HCT116 (cell line): ENCODE measurements at regions not wholly inside any gene's neighbourhood (a gene's known extent, or its start where the extent isn't known, plus 50 kb on each side); places are given as distances from the start of the nearest gene placed in this dataset.

ENCODE experiments used
- ATAC-seq: fragments of 200-7000 bp; cut with Tn5 transposase; 2 replicates; pipeline ENCODE4 v1.9.1; 2020; ENCODE audit warnings: mild to moderate bottlenecking, moderate library complexity
- BruUV-seq: library from RNA; stranded (reverse); fragments of 400-500 nt; replicated peaks from 2 replicates; lab custom pipeline; 2021; lab: Mats Ljungman, UMichigan
- CTCF ChIA-PET: fragments of 300-600 bp; sonication (Branson Sonifier 250); formaldehyde crosslinking; loops from one replicate; lab custom pipeline; 2021; ENCODE audit warnings: antibody characterized with exemption; lab: Charles Lee
- POLR2A ChIA-PET: fragments of 300-600, 350-600 bp; sonication (Branson Sonifier 250); formaldehyde crosslinking; loops from one replicate; lab custom pipeline; 2021; ENCODE audit warnings: antibody characterized with exemption; lab: Charles Lee
- RAD21 ChIA-PET, 2 experiments: fragments of 300-600 bp; sonication (Branson Sonifier 250); formaldehyde crosslinking; loops; one replicate each; lab custom pipeline; 2023; ENCODE audit warnings: low total read pairs in 2 of 2; ENCODE audit not compliant: uncharacterized antibody in 2 of 2, unreplicated experiment in 2 of 2, low non-redundant PET in 1 of 2; lab: Charles Lee
- DNase-seq: peaks from one replicate; pipeline ENCODE4 v3.0.0-alpha.2; 2010; ENCODE audit warnings: low read depth, low spot score
- H2AFZ ChIP-seq: fragments of 200-600 bp; shearing (Covaris generic), sonication (generic); 2 replicates; pipeline ENCODE4 v1.6.1; 2017; ENCODE audit warnings: low read depth, mixed run types, mixed read lengths, antibody characterized with exemption, low read length; ENCODE audit not compliant: poor library complexity, severe bottlenecking
- H3K27ac ChIP-seq: 2 replicates; pipeline ENCODE4 v1.5.1; 2012; ENCODE audit warnings: low read depth, low read length
- H3K27me3 ChIP-seq: fragments of 200-600 bp; sonication (generic); 2 replicates; pipeline ENCODE4 v1.6.1; 2016; ENCODE audit warnings: mixed run types, low read length, mixed read lengths; ENCODE audit not compliant: insufficient read depth
- H3K36me3 ChIP-seq, 2 experiments: fragments of 200-500 bp in 1 of 2; fragments of 200-600 bp in 1 of 2; sonication (Bioruptor generic) in 1 of 2; sonication (generic) in 1 of 2; 2 replicates each; pipeline versions ENCODE4 v1.5.1 to v1.6.1; 2014 to 2016; ENCODE audit warnings: low read length in 2 of 2, inconsistent platforms in 1 of 2, mixed read lengths in 1 of 2, mixed run types in 1 of 2; ENCODE audit not compliant: insufficient read depth in 2 of 2, control insufficient read depth in 1 of 2
- H3K4me1 ChIP-seq, 2 experiments: fragments of 200-600 bp in 1 of 2; sonication (generic) in 1 of 2; 2 replicates each; pipeline versions ENCODE4 v1.5.1 to v1.6.1; 2012 to 2017; ENCODE audit warnings: low read length in 2 of 2, inconsistent platforms in 1 of 2, mild to moderate bottlenecking in 1 of 2, mixed read lengths in 1 of 2, mixed run types in 1 of 2, moderate library complexity in 1 of 2; ENCODE audit not compliant: insufficient read depth in 2 of 2, control insufficient read depth in 1 of 2
- H3K4me2 ChIP-seq: fragments of 200-600 bp; sonication (generic); 2 replicates; pipeline ENCODE4 v1.6.1; 2017; ENCODE audit warnings: mixed run types, low read length, mixed read lengths
- H3K4me3 ChIP-seq, 2 experiments: fragments of 200-600 bp in 1 of 2; sonication (generic) in 1 of 2; replicated peaks in 1 of 2; 2 replicates each; pipeline ENCODE4 v1.5.1; 2011 to 2016; ENCODE audit warnings: low read length in 2 of 2, control low read depth in 1 of 2, low read depth in 1 of 2, mild to moderate bottlenecking in 1 of 2, mixed read lengths in 1 of 2, mixed run types in 1 of 2
- H3K79me2 ChIP-seq: fragments of 200-600 bp; sonication (generic); 2 replicates; pipeline ENCODE4 v1.6.1; 2017; ENCODE audit warnings: mild to moderate bottlenecking, mixed run types, low read length, moderate library complexity, mixed read lengths; ENCODE audit not compliant: insufficient read depth
- H3K9ac ChIP-seq: fragments of 200-600 bp; sonication (generic); 2 replicates; pipeline ENCODE4 v1.6.1; 2016; ENCODE audit warnings: low read length, mixed read lengths
- H3K9me2 ChIP-seq: fragments of 200-600 bp; sonication (generic), shearing (Covaris generic); 2 replicates; pipeline ENCODE4 v1.6.1; 2017; ENCODE audit warnings: mixed run types, mild to moderate bottlenecking, moderate library complexity; ENCODE audit not compliant: insufficient read depth
- H3K9me3 ChIP-seq, 2 experiments: fragments of 200-500 bp in 1 of 2; fragments of 200-600 bp in 1 of 2; sonication (Bioruptor generic) in 1 of 2; sonication (generic) in 1 of 2; 2 replicates each; pipeline ENCODE4 v1.6.1; 2014 to 2017; ENCODE audit warnings: low read length in 2 of 2, mixed read lengths in 2 of 2, inconsistent platforms in 1 of 2, low read depth in 1 of 2, mild to moderate bottlenecking in 1 of 2, mixed run types in 1 of 2, moderate library complexity in 1 of 2; ENCODE audit not compliant: control insufficient read depth in 1 of 2, insufficient read depth in 1 of 2
- H4K20me1 ChIP-seq: fragments of 200-600 bp; sonication (generic), shearing (Covaris generic); 2 replicates; pipeline ENCODE4 v1.6.1; 2017; ENCODE audit warnings: mixed run types, mild to moderate bottlenecking, moderate library complexity; ENCODE audit not compliant: insufficient read depth
- CBX3 ChIP-seq: IDR thresholded peaks from 2 replicates; pipeline ENCODE4 v1.6.1; 2012; ENCODE audit warnings: low read depth
- CEBPB ChIP-seq: IDR thresholded peaks from 2 replicates; pipeline ENCODE4 v1.6.1; 2012; ENCODE audit warnings: low read depth
- ELF1 ChIP-seq: IDR thresholded peaks from 2 replicates; pipeline ENCODE4 v1.6.1; 2012; ENCODE audit warnings: low read depth, borderline replicate concordance
- EZH2 ChIP-seq: fragments of 200-600 bp; sonication (generic); IDR thresholded peaks from 2 replicates; pipeline ENCODE4 v1.6.1; 2017; ENCODE audit warnings: antibody characterized with exemption, mixed run types
- JUND ChIP-seq: IDR thresholded peaks from 2 replicates; pipeline ENCODE4 v1.6.1; 2012
- POLR2A ChIP-seq: IDR thresholded peaks from 2 replicates; pipeline ENCODE4 v1.7.0; 2011; ENCODE audit warnings: borderline replicate concordance; ENCODE audit not compliant: insufficient read depth, insufficient read length; ENCODE audit errors: extremely low read depth
- POLR2AphosphoS5 ChIP-seq: IDR thresholded peaks from 2 replicates; pipeline ENCODE4 v1.6.1; 2011; ENCODE audit warnings: mild to moderate bottlenecking, low read depth, low read length, moderate library complexity
- RAD21 ChIP-seq: IDR thresholded peaks from 2 replicates; pipeline ENCODE4 v1.6.1; 2012; ENCODE audit warnings: low read depth, mild to moderate bottlenecking
- SP1 ChIP-seq: IDR thresholded peaks from 2 replicates; pipeline ENCODE4 v1.6.1; 2012; ENCODE audit warnings: low read depth
- YY1 ChIP-seq: IDR thresholded peaks from 2 replicates; pipeline ENCODE4 v1.6.1; 2011; ENCODE audit warnings: low read length, low read depth, moderate library complexity, mild to moderate bottlenecking; ENCODE audit not compliant: insufficient replicate concordance; ENCODE audit errors: extremely low read depth
- ZFX ChIP-seq: fragments of 450-650 bp; IDR thresholded peaks from 2 replicates; pipeline ENCODE4 v1.6.1; 2017
- intact Hi-C: fragments of 100-400 bp; cut with micrococcal nuclease; formaldehyde crosslinking; loops from 2 replicates; pipeline ENCODE4 v1.10.0; 2022
- TF ChIP-seq, protein P1 (sequence below): IDR thresholded peaks from 2 replicates; pipeline ENCODE4 v1.6.1; 2012; ENCODE audit warnings: low read depth
- TF ChIP-seq, protein P2 (sequence below): IDR thresholded peaks from 2 replicates; pipeline ENCODE4 v1.6.1; 2012
- TF ChIP-seq, protein P3 (sequence below), 3 experiments: fragments of 200-600 bp in 1 of 3; sonication (generic) in 1 of 3; IDR thresholded peaks in 2 of 3; conservative IDR thresholded peaks in 1 of 3; 2 replicates each; pipeline ENCODE4 v1.5.1; 2012 to 2017; ENCODE audit warnings: low read depth in 2 of 3, low read length in 2 of 3, antibody characterized with exemption in 1 of 3, borderline replicate concordance in 1 of 3, control low read depth in 1 of 3, mild to moderate bottlenecking in 1 of 3, mixed read lengths in 1 of 3, mixed run types in 1 of 3, moderate library complexity in 1 of 3; ENCODE audit not compliant: insufficient read depth in 1 of 3
- TF ChIP-seq, protein P4 (sequence below): IDR thresholded peaks from 2 replicates; pipeline ENCODE4 v1.6.1; 2012

DNA sequence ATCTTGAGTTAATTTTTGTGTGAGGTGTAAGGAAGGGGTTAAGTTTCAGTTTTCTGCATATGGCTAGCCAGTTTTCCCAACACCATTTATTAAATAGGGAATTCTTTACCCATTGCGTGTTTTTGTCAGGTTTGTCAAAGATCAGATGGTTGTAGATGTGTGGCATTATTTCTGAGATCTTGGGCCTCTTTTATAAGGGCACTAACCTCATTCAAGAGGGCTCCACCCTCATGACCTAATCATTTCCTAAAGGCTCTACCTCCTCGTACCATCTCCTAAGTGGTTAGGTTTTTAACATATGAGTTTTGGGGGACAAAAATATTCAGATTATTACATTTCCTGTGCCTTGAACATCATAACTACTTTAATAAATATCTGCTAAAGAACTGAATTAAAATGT lies 510.9 kb downstream of the UTRN start:
- intact Hi-C loops, result no loop called here
- ATAC-seq (no peak), DNase-seq (no peak)
- Histone ChIP-seq H3K4me3 (no peak overlapping the region), H3K27ac (no peak overlapping the region; the same call in 1 of the 2 replicates), H3K9me2 (no peaks in the 10 kb centered on the region), H3K36me3 (peaks cover 0 to 28% of the 10 kb centered on the region in 2 experiments; a peak in 2 of 4 replicates), H2AFZ (no peak overlapping the region), H3K9ac (no peak overlapping the region), H3K79me2 (no peaks in the 10 kb centered on the region; the same call in 1 of the 2 replicates), H3K4me2 (no peak overlapping the region), H4K20me1 (no peaks in the 10 kb centered on the region), H3K27me3 (no peaks in the 10 kb centered on the region), H3K9me3 (no peaks in the 10 kb centered on the region), H3K4me1 (peaks cover 26 to 43% of the 10 kb centered on the region in 2 experiments)
- no TSS peak for BruUV-seq
- POLR2A ChIA-PET, result no interaction called here
- RAD21 ChIA-PET, result no interaction called here
- CTCF ChIA-PET, result no interaction called here
- no peak for TF ChIP-seq JUND
- no peak for TF ChIP-seq ELF1
- TF ChIP-seq, protein P1, sequence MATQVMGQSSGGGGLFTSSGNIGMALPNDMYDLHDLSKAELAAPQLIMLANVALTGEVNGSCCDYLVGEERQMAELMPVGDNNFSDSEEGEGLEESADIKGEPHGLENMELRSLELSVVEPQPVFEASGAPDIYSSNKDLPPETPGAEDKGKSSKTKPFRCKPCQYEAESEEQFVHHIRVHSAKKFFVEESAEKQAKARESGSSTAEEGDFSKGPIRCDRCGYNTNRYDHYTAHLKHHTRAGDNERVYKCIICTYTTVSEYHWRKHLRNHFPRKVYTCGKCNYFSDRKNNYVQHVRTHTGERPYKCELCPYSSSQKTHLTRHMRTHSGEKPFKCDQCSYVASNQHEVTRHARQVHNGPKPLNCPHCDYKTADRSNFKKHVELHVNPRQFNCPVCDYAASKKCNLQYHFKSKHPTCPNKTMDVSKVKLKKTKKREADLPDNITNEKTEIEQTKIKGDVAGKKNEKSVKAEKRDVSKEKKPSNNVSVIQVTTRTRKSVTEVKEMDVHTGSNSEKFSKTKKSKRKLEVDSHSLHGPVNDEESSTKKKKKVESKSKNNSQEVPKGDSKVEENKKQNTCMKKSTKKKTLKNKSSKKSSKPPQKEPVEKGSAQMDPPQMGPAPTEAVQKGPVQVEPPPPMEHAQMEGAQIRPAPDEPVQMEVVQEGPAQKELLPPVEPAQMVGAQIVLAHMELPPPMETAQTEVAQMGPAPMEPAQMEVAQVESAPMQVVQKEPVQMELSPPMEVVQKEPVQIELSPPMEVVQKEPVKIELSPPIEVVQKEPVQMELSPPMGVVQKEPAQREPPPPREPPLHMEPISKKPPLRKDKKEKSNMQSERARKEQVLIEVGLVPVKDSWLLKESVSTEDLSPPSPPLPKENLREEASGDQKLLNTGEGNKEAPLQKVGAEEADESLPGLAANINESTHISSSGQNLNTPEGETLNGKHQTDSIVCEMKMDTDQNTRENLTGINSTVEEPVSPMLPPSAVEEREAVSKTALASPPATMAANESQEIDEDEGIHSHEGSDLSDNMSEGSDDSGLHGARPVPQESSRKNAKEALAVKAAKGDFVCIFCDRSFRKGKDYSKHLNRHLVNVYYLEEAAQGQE, result no peak
- no peak for TF ChIP-seq ZFX
- no peak for TF ChIP-seq POLR2AphosphoS5
- TF ChIP-seq SP1, result no peak
- TF ChIP-seq, protein P2, sequence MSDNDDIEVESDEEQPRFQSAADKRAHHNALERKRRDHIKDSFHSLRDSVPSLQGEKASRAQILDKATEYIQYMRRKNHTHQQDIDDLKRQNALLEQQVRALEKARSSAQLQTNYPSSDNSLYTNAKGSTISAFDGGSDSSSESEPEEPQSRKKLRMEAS, result no peak
- TF ChIP-seq, protein P3, sequence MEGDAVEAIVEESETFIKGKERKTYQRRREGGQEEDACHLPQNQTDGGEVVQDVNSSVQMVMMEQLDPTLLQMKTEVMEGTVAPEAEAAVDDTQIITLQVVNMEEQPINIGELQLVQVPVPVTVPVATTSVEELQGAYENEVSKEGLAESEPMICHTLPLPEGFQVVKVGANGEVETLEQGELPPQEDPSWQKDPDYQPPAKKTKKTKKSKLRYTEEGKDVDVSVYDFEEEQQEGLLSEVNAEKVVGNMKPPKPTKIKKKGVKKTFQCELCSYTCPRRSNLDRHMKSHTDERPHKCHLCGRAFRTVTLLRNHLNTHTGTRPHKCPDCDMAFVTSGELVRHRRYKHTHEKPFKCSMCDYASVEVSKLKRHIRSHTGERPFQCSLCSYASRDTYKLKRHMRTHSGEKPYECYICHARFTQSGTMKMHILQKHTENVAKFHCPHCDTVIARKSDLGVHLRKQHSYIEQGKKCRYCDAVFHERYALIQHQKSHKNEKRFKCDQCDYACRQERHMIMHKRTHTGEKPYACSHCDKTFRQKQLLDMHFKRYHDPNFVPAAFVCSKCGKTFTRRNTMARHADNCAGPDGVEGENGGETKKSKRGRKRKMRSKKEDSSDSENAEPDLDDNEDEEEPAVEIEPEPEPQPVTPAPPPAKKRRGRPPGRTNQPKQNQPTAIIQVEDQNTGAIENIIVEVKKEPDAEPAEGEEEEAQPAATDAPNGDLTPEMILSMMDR (IDR thresholded peaks at IDR 0.05 in 2 of 3, conservative IDR thresholded peaks at IDR 0.05 in 1 of 3; ENCODE audit: borderline replicate concordance in 1 of 3, insufficient read depth in 1 of 3, low read depth in 2 of 3, low read length in 2 of 3), result no peak
- no peak for TF ChIP-seq YY1
- no peak for TF ChIP-seq CBX3
- TF ChIP-seq POLR2A, result no peak
- no peak for TF ChIP-seq RAD21
- TF ChIP-seq, protein P4, sequence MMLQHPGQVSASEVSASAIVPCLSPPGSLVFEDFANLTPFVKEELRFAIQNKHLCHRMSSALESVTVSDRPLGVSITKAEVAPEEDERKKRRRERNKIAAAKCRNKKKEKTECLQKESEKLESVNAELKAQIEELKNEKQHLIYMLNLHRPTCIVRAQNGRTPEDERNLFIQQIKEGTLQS, result no peak
- no peak for TF ChIP-seq CEBPB
- no peak for TF ChIP-seq EZH2
